K562 (cell line): ENCODE measurements at regions not wholly inside any gene's neighbourhood (a gene's known extent, or its start where the extent isn't known, plus 50 kb on each side); places are given as distances from the start of the nearest gene placed in this dataset.
"Not testable (repeated sequence)": the region's sequence is repeated elsewhere in the genome, so short reads cannot be mapped to it uniquely, and the experiment has no call there.

Source experiments
- ATAC-seq: fragments of 200-7000 bp; cut with Tn5 transposase; 3 replicates; pipeline ENCODE4 v1.9.1; 2020; ENCODE audit warnings: moderate library complexity
- BruUV-seq: library from RNA; stranded (reverse); fragments of 400-500 nt; replicated peaks from 2 replicates; lab custom pipeline; 2021; lab: Mats Ljungman, UMichigan
- CTCF ChIA-PET: fragments of 300-600 bp; formaldehyde crosslinking; extraction: SDS; loops from one replicate; lab custom pipeline; 2021; ENCODE audit warnings: low intra/inter-chr PET ratio; lab: Yijun Ruan, JAX
- POLR2A ChIA-PET: fragments of 300-600, 350-650 bp; sonication (Branson Sonifier 250); formaldehyde crosslinking; extraction: SDS; loops from one replicate; lab custom pipeline; 2021; ENCODE audit warnings: antibody characterized with exemption, inconsistent platforms; lab: Yijun Ruan, JAX
- DNase-seq, 4 experiments: peaks; one replicate each; pipeline versions ENCODE4 v3.0.0 to v3.0.0-alpha.2; 2011 to 2018; ENCODE audit warnings: low spot score in 3 of 4, mixed read lengths in 3 of 4; ENCODE audit errors: extremely low read depth in 1 of 4
- FAIRE-seq: peaks from 2 replicates; lab custom pipeline; 2011; peaks lifted over from hg19 to GRCh38; lab: Jason Lieb, UNC
- H2AFZ ChIP-seq: 2 replicates; pipeline ENCODE4 v1.6.0; 2011; ENCODE audit warnings: low read depth, low read length, control low read depth, inconsistent platforms
- H3K27ac ChIP-seq: fragments of 200-600 bp; 3 replicates; pipeline ENCODE4 v1.8.0; 2011; ENCODE audit warnings: low read depth, mild to moderate bottlenecking, control low read depth, inconsistent platforms, low read length, moderate library complexity, mixed read lengths; ENCODE audit errors: extremely low read depth
- H3K27me3 ChIP-seq, 2 experiments: fragments of 300-600 bp in 1 of 2; 2 replicates in 1 of 2; 3 replicates in 1 of 2; pipeline versions ENCODE4 v1.6.0 to v1.8.0; 2011; ENCODE audit warnings: inconsistent platforms in 2 of 2, low read length in 2 of 2, mild to moderate bottlenecking in 1 of 2, mixed read lengths in 1 of 2, moderate library complexity in 1 of 2; ENCODE audit not compliant: control insufficient read depth in 2 of 2, insufficient read depth in 2 of 2
- H3K36me3 ChIP-seq: fragments of 300-600 bp; 3 replicates; pipeline ENCODE4 v1.8.0; 2011; ENCODE audit warnings: mild to moderate bottlenecking, low read length, inconsistent platforms; ENCODE audit not compliant: control insufficient read depth, insufficient read depth
- H3K4me1 ChIP-seq, 2 experiments: fragments of 200-600 bp in 1 of 2; replicated peaks in 1 of 2; 2 replicates in 1 of 2; 3 replicates in 1 of 2; pipeline versions ENCODE4 v1.5.1 to v1.8.0; 2011; ENCODE audit warnings: inconsistent platforms in 2 of 2, low read length in 2 of 2, mild to moderate bottlenecking in 1 of 2, mixed read lengths in 1 of 2, moderate library complexity in 1 of 2; ENCODE audit not compliant: control insufficient read depth in 2 of 2, insufficient read depth in 2 of 2
- H3K4me2 ChIP-seq: 2 replicates; pipeline ENCODE4 v1.6.1; 2011; ENCODE audit warnings: low read length, control low read depth, inconsistent platforms, mixed read lengths; ENCODE audit not compliant: insufficient read depth
- H3K4me3 ChIP-seq: fragments of 200-600 bp; sonication (generic), shearing (Covaris generic); 2 replicates; pipeline ENCODE4 v1.5.1; 2016; ENCODE audit warnings: control low read depth, inconsistent platforms
- H3K79me2 ChIP-seq: fragments of 200-600 bp; 3 replicates; pipeline ENCODE4 v1.8.0; 2011; ENCODE audit warnings: low read length, inconsistent platforms; ENCODE audit not compliant: control insufficient read depth, insufficient read depth
- H3K9ac ChIP-seq, 2 experiments: 2 replicates each; pipeline versions ENCODE4 v1.6.0 to v1.6.1; 2011; ENCODE audit warnings: low read depth in 2 of 2, low read length in 2 of 2, control low read depth in 1 of 2, inconsistent platforms in 1 of 2, mild to moderate bottlenecking in 1 of 2, mixed read lengths in 1 of 2; ENCODE audit not compliant: insufficient read depth in 1 of 2
- H3K9me1 ChIP-seq: one replicate; pipeline ENCODE4 v1.6.0; 2011; ENCODE audit warnings: inconsistent platforms, mild to moderate bottlenecking, low read length, moderate library complexity; ENCODE audit not compliant: control insufficient read depth, insufficient read depth
- H3K9me3 ChIP-seq: replicated peaks from 2 replicates; pipeline ENCODE4 v1.5.1; 2011; ENCODE audit warnings: low read depth, low read length, inconsistent platforms; ENCODE audit not compliant: control insufficient read depth, insufficient read depth
- H4K20me1 ChIP-seq: replicated peaks from 2 replicates; pipeline ENCODE4 v1.6.1; 2011; ENCODE audit warnings: low read length, inconsistent platforms, mixed read lengths; ENCODE audit not compliant: control insufficient read depth, insufficient read depth
- HBP1 ChIP-seq: fragments of 450-650 bp; formaldehyde crosslinking; IDR thresholded peaks from 2 replicates; pipeline ENCODE4 v1.4.0; 2022; ENCODE audit warnings: missing genetic modification characterization
- OTX1 ChIP-seq: fragments of 450-650 bp; formaldehyde crosslinking; IDR thresholded peaks from 2 replicates; pipeline ENCODE4 v1.4.0; 2022; ENCODE audit warnings: mild to moderate bottlenecking
- THRB ChIP-seq: fragments of 450-650 bp; formaldehyde crosslinking; conservative IDR thresholded peaks from 2 replicates; pipeline ENCODE4 v1.4.0; 2022; ENCODE audit warnings: mild to moderate bottlenecking, missing genetic modification characterization
- ZNF512 ChIP-seq: IDR thresholded peaks from 2 replicates; pipeline ENCODE4 v1.6.1; 2016; ENCODE audit warnings: missing genetic modification characterization, missing compliant biosample characterization
- WGBS: fragments of 100-300 bp; shearing (Covaris generic); methylation state at CpG from one replicate; pipeline ENCODE4 v1.1.6; 2016; ENCODE audit warnings: low coverage, mixed read lengths; ENCODE audit not compliant: insufficient coverage; ENCODE audit errors: missing lambda C conversion rate; 5-methylcytosine and 5-hydroxymethylcytosine counted together
- in situ Hi-C: fragments of 300-500 bp; cut with MboI; formaldehyde crosslinking; loops from 4 replicates; pipeline ENCODE4 v1.15.0; 2018; ENCODE audit warnings: inconsistent platforms, mixed read lengths
- intact Hi-C: fragments of 100-400 bp; cut with micrococcal nuclease; formaldehyde crosslinking; loops from 2 replicates; pipeline ENCODE4 v1.14.2; 2022

- DNase-seq, intact Hi-C loops, FAIRE-seq, H3K4me1 ChIP-seq, H2AFZ ChIP-seq, BruUV-seq, POLR2A ChIA-PET, H4K20me1 ChIP-seq, H3K9me1 ChIP-seq, H3K27me3 ChIP-seq, H3K9ac ChIP-seq, H3K9me3 ChIP-seq, H3K4me2 ChIP-seq, H3K27ac ChIP-seq, H3K4me3 ChIP-seq, CTCF ChIA-PET, H3K79me2 ChIP-seq, H3K36me3 ChIP-seq: not testable (repeated sequence)
- peak; percentile 37 for ATAC-seq
- in situ Hi-C loops, result loop anchor here (5.0 kb wide), 1 partner anchor 1195 kb away; no protein-coding TSS in a partner anchor
- 0% methylated on average over 5 of the region's 18 CpGs for WGBS
Observed at GRCh38 chr2:91497129-91498064, 2805.9 kb downstream of the RPIA start.

- H4K20me1 ChIP-seq, CTCF ChIA-PET, BruUV-seq, H3K27me3 ChIP-seq, ATAC-seq, H3K9me3 ChIP-seq, FAIRE-seq, POLR2A ChIA-PET, H3K9ac ChIP-seq, H3K4me3 ChIP-seq, H3K36me3 ChIP-seq, DNase-seq, H2AFZ ChIP-seq, H3K4me1 ChIP-seq, intact Hi-C loops, H3K27ac ChIP-seq, H3K79me2 ChIP-seq, H3K4me2 ChIP-seq, H3K9me1 ChIP-seq: not testable (repeated sequence)
- in situ Hi-C loops, result loop anchor here (5.0 kb wide), 1 partner anchor 1196 kb away; no protein-coding TSS in a partner anchor
- TF ChIP-seq OTX1 (CRISPR knock-in tag) (0 out of 2 replicates have a peak, but pooled peaks have one; percentile 32), ZNF512 (tag) (peak; percentile 86), THRB (0 out of 2 replicates have a peak, but pooled peaks have one; percentile 29), HBP1 (CRISPR knock-in tag) (peak; percentile 40; the same call in 1 of the 2 replicates)
Observed at GRCh38 chr2:91498065-91498449, 2806.6 kb downstream of the RPIA start.
